GM21423 (cell line): ENCODE measurements at regions not wholly inside any gene's neighbourhood (a gene's known extent, or its start where the extent isn't known, plus 50 kb on each side); places are given as distances from the start of the nearest gene placed in this dataset.

Source experiments
- ATAC-seq: cut with Tn5 transposase; IDR thresholded peaks from one replicate; pipeline ENCODE4 v1.9.1; 2021; ENCODE audit warnings: mild to moderate bottlenecking, moderate library complexity; ENCODE audit not compliant: unreplicated experiment

DNA sequence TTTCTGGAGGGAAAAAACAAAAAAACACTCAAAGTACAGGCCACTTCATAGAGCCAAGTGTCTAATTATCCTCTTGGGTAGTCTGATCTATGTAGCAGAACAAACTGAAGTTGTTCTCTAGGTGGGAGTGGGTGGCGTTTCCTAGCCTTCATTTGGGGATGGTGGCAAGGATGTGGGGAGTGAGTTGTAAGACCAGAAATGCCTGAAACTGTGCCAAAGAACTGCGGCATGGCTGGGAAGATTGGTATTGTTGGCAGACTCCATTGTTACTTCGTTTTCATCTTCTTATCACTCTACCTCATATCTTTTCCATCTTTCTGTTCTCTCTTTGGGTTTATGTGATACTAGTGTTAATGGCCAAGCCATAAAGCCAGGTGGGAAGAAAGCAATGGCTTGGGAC is 177.3 kb upstream of the DDHD1 start:
- no peak for ATAC-seq

DNA sequence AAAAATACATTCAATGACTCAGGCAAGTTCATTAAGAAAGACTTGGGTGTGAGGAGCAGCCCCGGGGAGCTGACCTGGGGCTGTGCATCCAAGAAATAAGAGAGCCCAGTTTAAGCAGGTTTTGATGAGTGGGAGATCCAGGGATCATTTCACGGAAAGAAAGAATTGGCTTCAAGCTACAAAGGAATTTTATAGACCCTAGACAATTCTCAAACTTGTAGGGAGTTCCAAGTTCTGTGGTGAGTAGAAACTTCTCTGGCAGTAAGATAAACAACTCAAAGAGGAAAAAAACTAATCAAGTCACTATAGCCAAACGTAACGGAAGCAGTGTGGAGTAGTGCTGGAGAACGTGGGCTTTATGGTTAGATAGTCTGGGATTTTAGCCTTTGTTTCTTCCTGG is 175.7 kb upstream of the DDHD1 start:
- ATAC-seq = no peak

DNA sequence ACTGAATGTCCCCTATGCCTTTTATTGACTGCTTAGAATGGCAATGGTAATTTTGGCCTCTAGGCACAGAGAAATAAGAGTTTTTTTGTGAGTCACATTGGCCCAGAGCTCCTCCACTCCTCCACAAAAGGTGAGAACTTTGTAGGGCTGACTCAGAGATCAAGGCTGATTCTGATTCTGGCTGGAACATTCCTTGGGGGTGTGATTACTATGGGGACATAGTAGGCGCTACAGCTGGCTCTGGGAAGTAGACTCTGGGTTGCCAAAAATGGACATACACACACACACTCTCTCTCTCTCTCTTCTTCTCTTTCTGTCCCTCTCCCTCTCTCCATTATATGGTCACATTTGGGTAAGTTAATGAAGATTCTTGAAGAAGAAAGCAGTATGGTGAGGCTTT is 174.6 kb upstream of the DDHD1 start:
- no peak for ATAC-seq

DNA sequence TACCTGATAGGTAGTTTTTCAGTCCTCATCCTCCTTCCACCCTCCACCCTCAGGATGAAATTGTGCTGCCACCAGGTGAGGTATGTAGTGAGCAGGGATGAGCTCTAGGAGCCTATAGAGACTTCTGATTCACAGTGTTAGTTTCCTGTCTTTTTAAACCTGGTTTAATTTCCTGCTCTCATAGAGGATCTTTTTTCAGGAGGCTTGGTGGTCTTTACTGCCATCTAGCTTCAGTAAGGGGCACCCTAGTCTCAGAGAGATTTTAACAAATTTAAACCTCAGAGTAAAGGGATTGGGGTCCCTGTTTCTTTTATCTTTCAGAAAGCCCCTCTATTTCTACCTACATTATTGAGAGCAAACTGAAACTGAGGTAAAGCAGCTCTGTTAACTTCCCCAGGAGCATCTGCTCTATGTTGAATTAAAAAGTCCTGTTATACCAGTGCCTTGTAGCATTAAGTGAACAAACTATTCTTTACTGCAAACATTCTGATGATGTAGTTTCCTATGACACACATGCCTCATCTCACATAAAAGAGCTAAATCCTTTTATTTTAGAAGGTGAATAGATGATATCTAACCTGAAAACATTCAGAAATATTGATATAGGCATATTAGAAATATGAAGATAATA is 172.2 kb upstream of the DDHD1 start:
- ATAC-seq = no peak

DNA sequence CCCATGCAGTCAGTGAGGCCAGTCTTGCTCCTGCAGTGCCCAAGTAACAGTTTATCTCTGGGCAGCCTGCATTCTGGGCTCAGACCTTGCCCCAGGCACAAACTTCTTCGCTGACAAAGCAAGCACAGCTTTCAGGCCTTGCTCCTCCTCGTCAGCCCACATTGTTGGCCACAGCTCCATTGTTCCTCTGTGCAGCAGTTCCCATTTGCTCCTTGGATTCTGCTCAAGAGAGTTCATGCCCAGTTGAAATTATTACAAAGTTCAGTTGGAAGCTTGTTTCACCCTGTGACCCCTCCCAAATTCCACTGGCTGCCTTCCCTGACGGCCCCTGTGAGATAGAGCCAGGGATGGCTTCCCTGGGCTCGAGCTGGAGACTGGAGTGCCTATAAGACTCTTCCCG is 163.4 kb upstream of the DDHD1 start:
- no peak for ATAC-seq

DNA sequence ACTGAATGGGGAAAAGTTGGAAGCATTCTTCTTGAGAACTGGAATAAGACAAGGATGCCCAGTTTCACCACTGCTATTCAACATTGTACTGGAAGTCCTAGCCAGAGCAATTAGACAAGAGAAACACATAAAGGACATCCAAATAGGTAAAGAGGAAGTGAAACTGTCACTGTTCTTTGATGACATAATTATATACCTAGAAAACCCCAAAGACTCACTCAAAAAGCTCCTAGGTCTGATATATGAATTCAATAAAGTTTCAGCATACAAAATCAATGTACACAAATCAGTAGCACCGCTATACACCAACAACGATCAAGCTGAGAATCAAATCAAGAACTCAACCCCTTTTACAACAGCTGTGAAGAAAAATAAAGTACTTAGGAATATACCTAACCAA is 157.3 kb upstream of the DDHD1 start:
- peak; percentile 80 for ATAC-seq

DNA sequence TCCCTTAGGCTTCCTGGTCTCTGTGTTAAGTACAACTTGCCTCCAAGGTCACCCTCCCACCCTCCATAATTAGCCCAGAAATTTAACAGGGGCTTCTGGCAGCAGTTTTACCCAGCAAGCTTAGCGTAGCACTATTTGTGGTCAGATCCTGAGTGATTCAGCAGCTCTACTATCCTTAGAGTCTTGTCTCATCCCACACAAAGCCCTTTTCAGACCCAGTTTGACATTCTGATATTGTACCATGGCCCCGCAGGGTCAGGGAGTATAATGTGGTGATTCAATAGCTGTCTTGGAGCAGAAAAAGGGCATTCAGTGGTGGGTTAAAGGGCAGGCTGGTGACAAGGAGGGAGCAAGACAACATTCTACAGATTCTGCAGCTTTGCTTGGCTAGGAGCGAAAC is 153.8 kb upstream of the DDHD1 start:
- no peak for ATAC-seq

DNA sequence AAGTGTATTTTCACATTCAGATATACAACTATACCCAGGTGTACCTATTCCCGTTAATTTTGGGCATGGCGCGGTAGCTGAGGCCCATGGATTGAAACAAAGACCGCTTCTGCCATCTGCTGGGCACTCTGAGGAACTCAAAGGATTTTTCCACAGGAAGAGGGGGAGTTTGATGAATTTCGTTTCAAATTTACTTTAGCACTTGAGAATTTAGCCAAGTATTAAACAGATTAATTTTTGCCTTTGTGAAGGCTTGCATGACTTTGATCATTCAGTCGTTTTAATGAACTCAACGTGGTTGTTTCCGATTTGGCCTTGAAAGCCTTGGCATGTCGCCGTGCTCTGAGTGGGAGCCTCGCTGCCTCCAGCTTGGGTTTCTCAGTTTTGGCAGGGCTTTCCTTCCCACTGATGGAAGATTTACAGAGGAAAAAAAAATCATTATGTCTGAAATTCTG is 153.2 kb upstream of the DDHD1 start:
- no peak for ATAC-seq

DNA sequence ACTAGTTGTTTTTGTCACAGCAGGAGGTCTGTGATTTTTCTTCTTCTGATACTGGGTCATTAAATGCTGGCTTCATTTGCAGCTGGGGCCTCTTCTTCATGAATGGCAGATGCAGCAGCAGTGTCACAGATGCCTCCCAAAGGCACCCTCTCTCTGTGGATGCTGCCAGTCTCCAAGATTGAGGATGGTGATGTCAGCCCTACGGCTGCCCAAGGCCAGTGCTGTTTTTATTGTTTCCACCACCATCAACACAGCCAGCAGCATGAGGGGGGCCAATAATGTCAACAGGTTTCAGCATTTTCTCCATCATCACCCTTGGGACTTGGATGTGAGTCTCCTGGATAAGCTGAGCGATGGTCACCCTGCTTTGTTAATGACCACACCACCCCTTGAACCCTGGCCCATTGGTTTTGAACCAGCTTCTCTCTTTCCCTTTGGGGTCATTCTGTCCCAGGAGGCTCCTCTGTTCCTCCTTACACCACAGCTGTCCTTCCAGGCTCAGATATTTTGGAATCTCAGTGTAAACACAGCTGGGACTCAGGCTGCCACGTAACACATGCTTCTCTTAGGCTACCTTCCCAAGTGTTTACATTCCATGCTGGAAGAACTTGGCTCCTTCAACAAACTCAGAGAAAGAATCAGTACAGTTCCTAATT is 151.7 kb upstream of the DDHD1 start:
- no peak for ATAC-seq

DNA sequence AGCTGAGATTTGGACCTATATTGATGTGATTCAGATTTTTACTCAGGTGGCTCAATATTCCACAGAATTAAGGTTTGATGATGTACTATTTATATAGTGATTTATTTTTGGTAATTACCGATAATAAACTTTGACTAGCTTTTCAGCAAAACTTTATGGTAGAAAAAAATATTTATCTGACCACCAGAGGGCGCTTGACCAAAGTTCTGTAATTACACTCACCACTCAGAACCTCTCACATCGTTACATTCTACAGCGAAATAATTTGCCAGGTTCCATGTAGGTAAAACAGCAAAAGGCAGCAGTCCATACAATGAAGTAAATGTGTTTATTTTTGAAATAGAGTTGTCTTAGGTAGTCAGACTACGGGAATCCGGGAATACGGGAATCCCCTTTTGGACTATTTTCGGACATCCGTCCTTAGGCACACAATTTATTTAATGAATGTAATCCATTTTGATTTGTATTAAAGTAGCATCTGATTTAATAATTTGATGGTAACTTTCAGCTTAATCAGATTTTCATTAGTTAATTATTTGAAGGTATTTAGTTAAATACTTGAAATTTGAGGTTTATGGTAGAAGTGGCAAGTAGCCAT is 143.0 kb upstream of the DDHD1 start:
- no peak for ATAC-seq

DNA sequence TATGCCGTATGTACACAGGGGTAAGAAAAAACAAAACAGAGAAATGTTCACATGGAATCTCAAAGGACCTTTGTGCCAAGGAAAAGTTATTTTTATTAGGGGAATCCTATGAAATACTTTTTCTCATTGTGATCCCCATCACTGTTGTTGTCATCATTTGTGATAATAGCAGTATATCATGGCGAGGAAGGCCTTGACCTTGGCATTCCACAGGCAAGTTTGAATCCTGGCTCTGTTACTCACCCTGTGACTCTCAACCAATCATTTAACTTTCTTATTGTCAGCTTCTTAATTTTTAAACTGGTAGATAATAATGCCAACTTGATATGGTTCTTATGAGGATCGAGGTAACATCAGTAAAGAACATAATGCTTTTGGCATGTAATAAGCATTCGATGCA is 142.2 kb upstream of the DDHD1 start:
- ATAC-seq = no peak

DNA sequence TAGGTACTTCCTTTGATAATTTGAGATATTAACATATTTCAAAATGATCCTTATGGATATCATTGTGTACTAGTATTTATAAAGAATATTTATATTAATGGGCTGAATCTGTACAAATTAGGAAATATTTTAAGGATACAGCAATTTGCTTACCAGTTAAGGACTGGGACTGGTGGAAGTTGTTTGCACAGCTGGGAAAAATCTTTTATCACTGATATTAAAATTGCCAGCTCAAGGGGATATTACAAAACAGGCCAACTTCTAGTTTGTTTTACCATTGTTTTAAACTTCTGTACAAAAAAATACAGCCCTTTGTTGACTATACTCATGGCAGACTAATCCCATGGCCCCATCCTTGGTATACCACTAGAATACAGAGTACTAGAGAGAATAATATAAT is 133.2 kb upstream of the DDHD1 start:
- ATAC-seq = no peak

DNA sequence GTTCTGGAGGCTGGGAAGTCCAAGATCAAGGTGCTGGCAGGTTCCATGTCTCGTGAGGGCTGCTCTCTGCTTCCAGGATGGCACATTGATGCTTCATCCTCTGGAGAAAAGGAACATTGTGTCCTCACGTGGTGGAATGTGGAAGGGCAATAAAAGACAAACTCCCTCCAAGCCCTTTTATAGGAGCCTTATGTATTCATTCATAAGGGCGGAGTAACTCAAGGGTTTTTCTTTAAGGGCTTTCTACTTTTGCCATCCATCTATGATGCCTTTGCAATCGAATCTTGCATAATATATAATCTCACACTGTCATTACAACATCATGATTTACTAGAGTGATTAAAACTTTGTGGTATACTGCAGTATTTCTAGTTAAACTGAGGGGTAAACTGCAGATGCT is 132.7 kb upstream of the DDHD1 start:
- ATAC-seq = no peak

DNA sequence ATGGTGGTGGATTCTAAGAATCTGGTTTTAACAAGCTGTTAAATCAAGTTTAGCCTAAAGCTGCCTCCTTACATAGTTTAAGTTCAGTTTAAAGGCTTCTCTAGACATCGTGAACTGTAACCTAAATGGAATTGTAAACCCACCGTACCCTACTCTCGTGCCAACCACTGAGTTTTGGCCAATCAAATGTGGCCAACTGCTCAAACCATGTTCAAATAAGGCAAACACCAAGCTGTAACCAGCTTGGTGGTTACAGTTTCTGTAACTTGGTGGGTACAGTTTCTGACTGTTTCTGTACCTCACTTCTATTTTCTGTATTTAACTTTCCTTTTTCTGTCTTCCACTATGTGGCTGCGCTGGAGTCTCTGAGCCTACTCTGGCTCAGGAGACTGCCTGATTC is 131.9 kb upstream of the DDHD1 start:
- ATAC-seq = no peak

DNA sequence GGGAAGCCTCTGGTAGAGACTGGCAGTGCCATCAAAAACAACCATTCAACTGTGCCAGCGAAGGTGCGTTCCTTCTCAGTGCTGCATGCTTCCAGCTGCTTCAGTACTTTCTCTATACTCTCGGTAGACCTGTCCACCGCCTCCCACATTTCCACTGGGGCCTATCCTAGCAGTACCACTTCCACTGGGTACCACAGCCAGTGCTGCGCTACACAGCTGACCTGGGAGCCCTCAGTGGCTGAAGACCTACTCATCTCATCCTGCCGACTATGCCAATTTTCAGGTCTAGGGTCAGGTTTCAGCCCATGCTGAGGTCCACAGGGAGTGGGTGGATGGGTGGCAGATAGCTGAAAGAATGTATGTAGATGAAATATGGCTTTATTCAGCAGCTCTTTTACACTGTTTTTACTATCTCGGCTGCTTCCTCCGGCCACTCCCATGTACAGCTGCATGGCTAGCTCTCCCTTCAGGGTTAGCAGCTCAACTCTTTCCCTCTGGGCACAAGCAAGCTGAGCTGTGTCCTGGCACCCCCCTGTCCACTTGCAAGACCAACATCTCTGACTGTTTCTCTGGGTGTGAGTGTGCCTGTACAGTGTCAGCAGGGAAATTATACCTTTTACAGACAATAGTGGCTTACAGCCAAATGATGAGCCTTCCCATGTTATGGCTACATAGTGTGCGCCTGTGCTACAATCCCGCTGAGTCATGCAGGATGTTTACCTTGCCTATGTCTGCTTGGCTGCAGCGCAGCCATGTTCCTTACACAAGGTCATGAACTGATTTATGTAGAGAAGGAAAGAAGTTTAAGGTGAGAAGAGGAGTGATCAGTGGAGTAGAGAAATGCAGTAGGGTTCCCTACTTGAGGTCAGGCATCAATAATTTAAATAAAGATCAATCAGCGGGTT is 125.7 kb upstream of the DDHD1 start:
- ATAC-seq = no peak

DNA sequence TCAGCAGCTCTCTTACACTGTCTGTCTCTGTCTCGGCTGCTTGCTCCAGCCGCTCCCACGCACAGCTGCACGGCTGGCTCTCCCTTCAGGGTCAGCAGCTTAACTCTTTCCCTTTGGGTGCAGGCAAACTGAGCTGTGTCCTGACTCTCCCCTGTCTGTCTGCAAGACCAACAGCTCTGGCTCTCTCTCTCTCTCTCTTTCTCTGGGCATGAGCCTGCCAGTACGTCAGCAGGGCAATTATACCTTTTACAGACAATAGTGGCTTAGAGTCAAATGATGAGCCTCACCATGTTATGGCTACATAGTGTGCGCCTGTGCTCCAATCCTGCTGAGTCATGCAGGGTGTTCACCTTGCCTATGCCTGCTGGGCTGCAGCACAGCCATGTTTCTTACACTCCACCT is 120.5 kb upstream of the DDHD1 start:
- ATAC-seq = no peak

DNA sequence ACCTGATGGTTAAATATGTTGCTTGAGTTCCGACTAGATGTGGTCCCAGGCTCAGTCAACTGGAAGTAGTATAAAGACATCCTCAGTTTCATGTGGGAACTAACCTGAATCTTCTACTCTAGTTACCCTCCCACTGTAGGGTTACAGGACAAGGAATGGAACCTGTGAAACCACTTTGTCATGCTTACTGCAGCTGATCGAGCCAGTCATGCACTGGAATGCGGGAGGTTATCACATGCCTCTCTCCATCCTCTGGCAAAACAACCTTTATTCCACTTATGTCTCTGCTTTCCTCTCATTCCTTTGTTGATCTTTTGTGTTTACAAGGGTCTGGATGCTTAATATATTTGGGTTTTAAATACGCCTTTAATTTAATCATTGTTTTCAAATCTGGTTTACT is 111.9 kb upstream of the DDHD1 start:
- ATAC-seq = no peak

DNA sequence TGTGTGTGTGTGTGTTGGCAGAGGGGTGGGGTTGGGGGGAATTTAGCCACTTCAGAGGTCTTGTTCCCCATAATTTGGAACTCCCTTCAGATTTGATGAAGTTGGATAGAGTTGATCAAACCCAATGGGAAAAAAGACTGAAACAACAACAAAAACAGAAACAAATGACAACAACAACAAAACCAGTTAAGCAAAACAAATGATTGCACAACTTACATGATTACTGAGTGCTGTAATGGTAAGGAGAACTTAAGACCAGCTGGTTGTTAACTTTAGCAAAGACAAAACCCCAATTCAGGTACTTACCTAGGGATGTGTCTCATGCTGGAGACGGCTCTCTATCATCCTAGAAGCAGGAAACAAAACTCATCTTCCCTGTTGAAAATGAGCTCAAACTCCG is 107.8 kb upstream of the DDHD1 start:
- no peak for ATAC-seq

DNA sequence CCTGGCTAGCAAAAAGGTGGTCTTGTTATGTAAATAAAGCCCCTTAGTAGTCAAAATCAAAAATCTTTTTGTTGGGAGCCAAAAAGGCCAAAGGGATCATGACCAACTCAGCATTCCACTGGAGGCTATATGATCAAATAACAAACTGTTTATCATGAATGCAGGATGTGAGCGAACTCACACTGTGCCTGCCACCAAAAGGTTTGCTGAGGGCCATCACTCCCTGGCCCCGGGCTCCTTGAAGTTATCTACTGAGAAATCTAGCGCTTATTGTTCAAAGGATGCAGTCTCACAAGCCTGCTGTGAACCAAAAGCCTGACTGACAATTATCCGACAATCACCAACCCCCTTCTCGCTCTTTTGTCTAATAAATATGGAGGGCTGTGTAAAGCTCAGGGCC is 107.2 kb upstream of the DDHD1 start:
- no peak for ATAC-seq

DNA sequence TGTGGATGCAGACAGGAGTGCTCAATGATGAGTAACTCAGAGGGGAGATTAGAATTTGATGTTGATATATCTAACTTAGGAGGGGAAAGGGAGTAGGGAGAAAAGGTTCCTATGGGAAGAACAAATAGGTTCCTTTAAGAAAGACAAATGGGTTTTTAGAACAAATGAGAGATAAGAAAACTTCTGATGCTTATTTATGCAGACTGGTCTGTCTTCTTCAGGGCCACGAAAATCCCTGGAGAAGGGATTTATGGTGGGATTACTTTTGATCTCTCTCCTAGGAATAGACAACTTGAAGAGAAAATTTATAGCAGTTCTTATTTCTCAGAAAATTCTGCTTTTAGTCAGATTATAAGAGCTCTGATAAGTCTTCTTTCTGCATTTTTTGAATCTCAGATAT is 99.0 kb upstream of the DDHD1 start:
- no peak for ATAC-seq

DNA sequence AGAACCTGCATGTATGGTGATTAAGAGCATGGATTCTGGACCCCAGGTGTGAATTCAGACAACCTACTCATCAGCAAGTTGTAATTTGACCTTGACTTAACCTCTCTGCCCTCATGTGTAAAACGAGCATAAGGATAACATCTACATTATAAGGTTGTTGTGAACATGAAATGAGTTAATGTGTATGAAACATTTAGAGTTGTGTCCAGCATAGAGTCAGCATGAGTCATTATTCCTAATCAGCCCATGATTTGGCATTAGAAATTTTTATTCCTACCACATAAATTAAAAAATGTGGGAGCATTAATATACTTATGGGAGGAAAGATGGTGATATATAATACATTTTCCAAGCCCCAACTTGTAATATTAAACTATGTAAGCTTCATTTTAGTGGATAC is 95.9 kb upstream of the DDHD1 start:
- ATAC-seq = no peak
